H1 (cell line): ENCODE measurements at regions not wholly inside any gene's neighbourhood (a gene's known extent, or its start where the extent isn't known, plus 50 kb on each side); places are given as distances from the start of the nearest gene placed in this dataset.

Experiments used
- BRCA1 ChIP-seq: IDR thresholded peaks from 2 replicates; pipeline ENCODE4 v1.6.1; 2012; ENCODE audit warnings: low read depth, low read length, improper control_type of control experiment
- CBX5 ChIP-seq: fragments of 300-800, 300-1000 bp; sonication (generic); IDR thresholded peaks from 2 replicates; pipeline ENCODE4 v1.7.1; 2016; ENCODE audit warnings: antibody characterized with exemption, low read length, low read depth
- CEBPB ChIP-seq: IDR thresholded peaks from 2 replicates; pipeline ENCODE4 v1.6.1; 2012; ENCODE audit warnings: low read depth, low read length
- CHD7 ChIP-seq: fragments of 300-600 bp; sonication (generic); IDR thresholded peaks from 2 replicates; pipeline ENCODE4 v1.7.1; 2012; ENCODE audit warnings: low read length, moderate library complexity, mild to moderate bottlenecking, inconsistent platforms; ENCODE audit not compliant: insufficient replicate concordance
- E2F6 ChIP-seq: IDR thresholded peaks from 2 replicates; pipeline ENCODE4 v1.6.1; 2012; ENCODE audit warnings: inconsistent platforms
- JUN ChIP-seq: IDR thresholded peaks from 2 replicates; pipeline ENCODE4 v1.6.1; 2011; ENCODE audit warnings: low read depth, mild to moderate bottlenecking, improper control_type of control experiment, low read length
- KDM5A ChIP-seq: fragments of 200-600 bp; IDR thresholded peaks from 2 replicates; pipeline ENCODE4 v1.7.1; 2012; ENCODE audit warnings: mild to moderate bottlenecking, low read length, inconsistent platforms, mixed read lengths
- SP1 ChIP-seq: IDR thresholded peaks from 2 replicates; pipeline ENCODE4 v1.6.1; 2011; ENCODE audit warnings: low read depth, low read length
- SP2 ChIP-seq: IDR thresholded peaks from 2 replicates; pipeline ENCODE4 v1.6.1; 2012; ENCODE audit warnings: mild to moderate bottlenecking, low read length, inconsistent platforms
- TBP ChIP-seq: IDR thresholded peaks from 2 replicates; pipeline ENCODE4 v1.6.1; 2011; ENCODE audit warnings: low read depth, low read length, improper control_type of control experiment
- TEAD4 ChIP-seq: IDR thresholded peaks from 2 replicates; pipeline ENCODE4 v1.6.1; 2012; ENCODE audit warnings: low read depth, low read length, inconsistent platforms, mixed read lengths

- TF ChIP-seq CHD7 (no peak), TBP (no peak), BRCA1 (no peak), CEBPB (no peak), JUN (no peak), SP2 (no peak), CBX5 (no peak), KDM5A (no peak), SP1 (no peak), E2F6 (no peak), TEAD4 (no peak)
- TF ChIP-seq, all 59 proteins: peak for 0
Observed at GRCh38 chr4:123619326-123619725, 222.7 kb downstream of the SPRY1 start (continued).
